Sigmoid colon (tissue), 6 donors: ENCODE measurements at regions not wholly inside any gene's neighbourhood (a gene's known extent, or its start where the extent isn't known, plus 50 kb on each side); places are given as distances from the start of the nearest gene placed in this dataset.
"Not testable (repeated sequence)": the region's sequence is repeated elsewhere in the genome, so short reads cannot be mapped to it uniquely, and the experiment has no call there.

Experiments
- DNase-seq: peaks from one replicate; pipeline ENCODE4 v3.0.0-alpha.2; 2019
- H3K27ac ChIP-seq, 4 donors: fragments of 200-600 bp; sonication (generic); one replicate each; pipeline ENCODE4 v1.5.1; 2016 to 2019; ENCODE audit warnings: mild to moderate bottlenecking in 1 of 4
- H3K27me3 ChIP-seq, 3 donors: fragments of 200-600 bp; sonication (generic); one replicate each; pipeline ENCODE4 v1.5.1; 2019; ENCODE audit warnings: mild to moderate bottlenecking in 1 of 3
- H3K36me3 ChIP-seq, 4 donors: fragments of 200-600 bp; sonication (generic); one replicate each; pipeline ENCODE4 v1.5.1; 2016 to 2019
- H3K4me1 ChIP-seq, 4 donors: fragments of 200-600 bp; sonication (generic); one replicate each; pipeline ENCODE4 v1.5.1; 2017 to 2019
- H3K4me3 ChIP-seq, 4 donors: fragments of 200-600 bp; sonication (generic); one replicate each; pipeline ENCODE4 v1.5.1; 2017 to 2019; ENCODE audit warnings: mild to moderate bottlenecking in 2 of 4, moderate library complexity in 1 of 4
- H3K9me3 ChIP-seq, 4 donors: fragments of 200-600 bp in 3 of 4; sonication (generic) in 3 of 4; one replicate each; pipeline versions ENCODE4 v1.5.1 to v1.6.1; 2013 to 2019
- EP300 ChIP-seq, 4 donors: sonication (generic); formaldehyde crosslinking; IDR thresholded peaks; one replicate each; pipeline ENCODE4 v1.6.1; 2017; ENCODE audit warnings: antibody characterized with exemption in 4 of 4
- POLR2A ChIP-seq, 2 donors: fragments of 450-650 bp; IDR thresholded peaks; one replicate each; pipeline ENCODE4 v1.6.1; 2016; ENCODE audit warnings: antibody characterized with exemption in 2 of 2, mild to moderate bottlenecking in 2 of 2, moderate library complexity in 2 of 2
- POLR2AphosphoS5 ChIP-seq, 4 donors: sonication (generic); formaldehyde crosslinking; IDR thresholded peaks; one replicate each; pipeline ENCODE4 v1.6.1; 2017; ENCODE audit warnings: antibody characterized with exemption in 4 of 4
- WGBS, 2 donors: extraction: QIAGEN DNeasy Blood & Tissue Kit; methylation state at CpG; one replicate each; pipeline ENCODE4 v1.1.7; 2013; 5-methylcytosine and 5-hydroxymethylcytosine counted together
- intact Hi-C: fragments of 100-400 bp; cut with DNase I; formaldehyde crosslinking; loops from one replicate; pipeline ENCODE4 v1.15.1; 2023
- TF ChIP-seq, protein P1 (sequence below), 4 experiments: fragments of 450-650 bp in 3 of 4; fragments of 200-600 bp in 1 of 4; IDR thresholded peaks; one replicate each; pipeline ENCODE4 v1.5.1; 2016 to 2019; ENCODE audit warnings: antibody characterized with exemption in 4 of 4, mild to moderate bottlenecking in 3 of 4, moderate library complexity in 2 of 4
- donor health status: healthy with polysubstance abuse.
- donor health status: healthy.

DNA sequence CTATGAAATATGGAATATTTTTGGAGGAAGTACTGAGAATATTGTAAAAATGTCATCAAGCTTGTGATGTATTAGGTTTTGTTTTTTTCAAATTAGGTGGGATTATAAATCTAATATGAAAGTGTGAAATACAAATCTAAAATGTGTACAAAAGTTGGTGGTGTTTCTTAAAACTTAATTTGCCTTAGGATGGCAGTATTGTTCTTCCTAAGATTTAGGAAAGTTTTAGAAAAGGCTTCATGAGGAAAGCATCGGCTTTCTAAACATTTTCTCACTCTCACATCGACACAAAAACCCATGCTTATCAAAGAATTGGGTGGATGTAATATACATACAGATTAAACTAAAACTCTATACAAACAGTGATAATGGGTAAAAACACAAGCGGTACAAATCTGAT, 972.0 kb upstream of the PCDH20 start:
- intact Hi-C loops, result no loop called here
- H3K27me3 ChIP-seq, result no peaks in the 10 kb centered on the region
- DNase-seq, result no peak
- no peaks in the 10 kb centered on the region for H3K36me3 ChIP-seq
- no peaks in the 10 kb centered on the region for H3K4me1 ChIP-seq
- H3K27ac ChIP-seq, result no peak overlapping the region
- TF ChIP-seq, protein P1, sequence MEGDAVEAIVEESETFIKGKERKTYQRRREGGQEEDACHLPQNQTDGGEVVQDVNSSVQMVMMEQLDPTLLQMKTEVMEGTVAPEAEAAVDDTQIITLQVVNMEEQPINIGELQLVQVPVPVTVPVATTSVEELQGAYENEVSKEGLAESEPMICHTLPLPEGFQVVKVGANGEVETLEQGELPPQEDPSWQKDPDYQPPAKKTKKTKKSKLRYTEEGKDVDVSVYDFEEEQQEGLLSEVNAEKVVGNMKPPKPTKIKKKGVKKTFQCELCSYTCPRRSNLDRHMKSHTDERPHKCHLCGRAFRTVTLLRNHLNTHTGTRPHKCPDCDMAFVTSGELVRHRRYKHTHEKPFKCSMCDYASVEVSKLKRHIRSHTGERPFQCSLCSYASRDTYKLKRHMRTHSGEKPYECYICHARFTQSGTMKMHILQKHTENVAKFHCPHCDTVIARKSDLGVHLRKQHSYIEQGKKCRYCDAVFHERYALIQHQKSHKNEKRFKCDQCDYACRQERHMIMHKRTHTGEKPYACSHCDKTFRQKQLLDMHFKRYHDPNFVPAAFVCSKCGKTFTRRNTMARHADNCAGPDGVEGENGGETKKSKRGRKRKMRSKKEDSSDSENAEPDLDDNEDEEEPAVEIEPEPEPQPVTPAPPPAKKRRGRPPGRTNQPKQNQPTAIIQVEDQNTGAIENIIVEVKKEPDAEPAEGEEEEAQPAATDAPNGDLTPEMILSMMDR (IDR thresholded peaks at IDR 0.05), result no peak
- TF ChIP-seq POLR2A (IDR thresholded peaks at IDR 0.05) (no peak), POLR2AphosphoS5 (IDR thresholded peaks at IDR 0.05) (no peak), EP300 (IDR thresholded peaks at IDR 0.05) (no peak)
- H3K9me3 ChIP-seq, result no peaks in the 10 kb centered on the region
- 33 to 47% methylated on average over 3 of the region's 3 CpGs for WGBS, 2 donors
- no peak overlapping the region for H3K4me3 ChIP-seq

DNA sequence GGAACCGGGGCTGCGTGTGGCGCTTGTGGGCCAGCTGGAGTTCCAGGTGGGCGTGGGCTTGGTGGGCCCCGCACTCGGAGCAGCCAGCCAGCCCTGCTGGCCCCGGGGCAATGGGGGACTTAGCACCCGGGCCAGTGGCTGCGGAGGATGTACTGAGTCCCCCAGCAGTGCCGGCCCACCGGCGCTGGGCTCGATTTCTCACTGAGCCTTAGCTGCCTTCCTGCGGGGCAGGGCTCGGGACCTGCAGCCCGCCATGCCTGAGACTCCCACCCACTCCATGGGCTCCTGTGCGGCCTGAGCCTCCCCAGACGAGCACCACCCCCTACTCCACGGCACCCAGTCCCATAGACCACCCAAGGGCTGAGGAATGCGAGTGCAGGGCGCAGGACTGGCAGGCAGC, 963.6 kb upstream of the PCDH20 start:
- intact Hi-C loops, DNase-seq, H3K36me3 ChIP-seq, H3K9me3 ChIP-seq, H3K27ac ChIP-seq, H3K4me1 ChIP-seq, H3K4me3 ChIP-seq, H3K27me3 ChIP-seq: not testable (repeated sequence)
- 83 to 90% methylated on average over 17 to 21 of the region's 21 CpGs for WGBS, 2 donors

DNA sequence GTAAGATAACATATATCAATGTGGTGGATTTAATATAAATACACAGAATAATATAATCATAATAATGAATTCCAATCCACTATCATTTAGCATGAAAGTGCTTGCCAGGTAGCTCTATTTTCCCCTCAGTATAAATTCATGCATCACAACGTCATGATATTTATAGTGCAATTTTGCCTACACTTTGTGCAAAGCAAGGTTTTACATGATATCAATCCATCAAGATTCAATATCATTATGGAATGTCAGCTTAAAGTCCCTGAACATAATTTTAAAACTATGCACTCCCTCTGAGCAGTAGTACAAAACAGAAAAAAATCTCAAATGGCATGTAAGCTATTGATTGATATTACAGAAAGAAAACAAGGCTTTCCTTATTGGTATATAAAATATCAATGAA, 962.2 kb upstream of the PCDH20 start:
- intact Hi-C loops, result no loop called here
- 70 to 81% methylated on average over 1 of the region's 1 CpG for WGBS, 2 donors
- TF ChIP-seq, protein P1 (IDR thresholded peaks at IDR 0.05), result no peak
- TF ChIP-seq POLR2A (IDR thresholded peaks at IDR 0.05), result no peak
- no peak for TF ChIP-seq EP300 (IDR thresholded peaks at IDR 0.05)
- TF ChIP-seq POLR2AphosphoS5 (IDR thresholded peaks at IDR 0.05), result no peak

DNA sequence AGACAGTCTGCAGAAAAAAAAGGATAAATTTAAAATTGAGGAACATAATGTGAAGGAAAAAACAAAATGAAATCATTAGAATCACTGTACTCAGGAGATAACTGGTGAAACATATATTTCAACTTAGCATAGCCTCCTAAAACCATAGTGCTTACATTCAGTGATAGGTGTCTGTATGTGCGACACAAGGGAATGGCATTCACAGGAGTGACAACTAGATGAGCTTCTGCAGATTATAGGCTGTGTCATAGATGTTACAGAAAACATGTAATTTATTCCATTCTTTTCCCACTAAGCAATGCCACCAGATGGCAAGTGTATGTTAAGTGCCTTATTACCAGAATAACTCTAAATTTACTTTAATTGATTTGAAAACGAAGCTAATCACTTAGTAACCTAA, 960.0 kb upstream of the PCDH20 start:
- WGBS, 2 donors, result 59 to 73% methylated on average over 2 of the region's 2 CpGs
- Histone ChIP-seq H3K27me3 (no peaks in the 10 kb centered on the region), H3K36me3 (no peaks in the 10 kb centered on the region), H3K27ac (no peak overlapping the region), H3K4me1 (no peaks in the 10 kb centered on the region), H3K4me3 (no peak overlapping the region), H3K9me3 (no peaks in the 10 kb centered on the region)
- TF ChIP-seq, protein P1 (IDR thresholded peaks at IDR 0.05), result no peak
- TF ChIP-seq POLR2AphosphoS5 (IDR thresholded peaks at IDR 0.05), result no peak
- intact Hi-C loops, result no loop called here
- DNase-seq, result no peak

More for the DNA sequence above, 962.2 kb upstream of the PCDH20 start:
- H3K9me3 ChIP-seq, result no peaks in the 10 kb centered on the region
- no peak for DNase-seq
- no peak overlapping the region for H3K4me3 ChIP-seq
- no peak overlapping the region for H3K27ac ChIP-seq
- no peaks in the 10 kb centered on the region for H3K27me3 ChIP-seq
- H3K4me1 ChIP-seq, result no peaks in the 10 kb centered on the region
- H3K36me3 ChIP-seq, result no peaks in the 10 kb centered on the region

DNA sequence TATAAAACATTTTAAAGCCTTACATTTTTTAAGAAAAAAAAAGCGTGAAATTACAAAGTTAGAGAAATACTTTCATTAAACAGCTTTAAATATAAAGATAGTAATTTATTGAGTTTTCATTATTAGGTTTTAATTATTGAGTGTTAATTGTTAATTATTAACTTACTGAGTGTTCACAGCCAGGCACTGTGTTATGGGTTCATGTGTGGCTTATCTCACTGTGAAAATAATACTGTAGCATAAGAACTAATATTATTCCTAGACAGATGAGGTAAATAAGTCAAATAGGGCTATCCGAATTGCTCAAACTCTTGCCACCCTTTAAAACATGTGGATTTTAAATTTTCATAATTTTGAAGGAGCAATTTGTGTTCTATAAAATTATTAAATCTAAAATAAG, 956.1 kb upstream of the PCDH20 start:
- no peak for DNase-seq
- Histone ChIP-seq H3K36me3 (no peaks in the 10 kb centered on the region), H3K9me3 (no peaks in the 10 kb centered on the region), H3K27me3 (no peaks in the 10 kb centered on the region), H3K27ac (no peak overlapping the region), H3K4me3 (no peak overlapping the region), H3K4me1 (no peaks in the 10 kb centered on the region)
- TF ChIP-seq EP300 (IDR thresholded peaks at IDR 0.05) (no peak), POLR2A (IDR thresholded peaks at IDR 0.05) (no peak), POLR2AphosphoS5 (IDR thresholded peaks at IDR 0.05) (no peak)
- TF ChIP-seq, protein P1 (IDR thresholded peaks at IDR 0.05), result no peak
- intact Hi-C loops, result no loop called here
- 76 to 81% methylated on average over 2 of the region's 2 CpGs for WGBS, 2 donors

DNA sequence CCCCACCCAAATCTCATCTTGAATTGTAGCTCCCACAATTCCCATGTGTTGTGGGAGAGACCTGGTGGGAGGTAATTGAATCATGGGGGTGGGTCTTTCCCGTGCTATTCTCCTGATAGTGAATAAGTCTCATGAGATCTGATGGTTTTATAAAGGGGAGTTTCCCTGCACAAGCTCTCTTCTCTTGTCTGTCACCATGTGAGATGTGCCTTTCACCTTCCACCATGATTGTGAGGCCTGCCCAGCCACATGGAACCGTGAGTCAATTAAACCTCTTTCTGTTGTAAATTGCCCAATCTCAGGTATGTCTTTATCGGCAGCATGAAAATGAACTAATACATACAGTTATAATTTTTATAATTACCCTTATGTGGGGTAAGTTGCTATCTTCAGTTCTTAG, 952.3 kb upstream of the PCDH20 start:
- H3K27ac ChIP-seq, H3K36me3 ChIP-seq, H3K27me3 ChIP-seq, H3K9me3 ChIP-seq, DNase-seq, H3K4me1 ChIP-seq, intact Hi-C loops, H3K4me3 ChIP-seq: not testable (repeated sequence)
- WGBS, 2 donors, result 88 to 90% methylated on average over 3 of the region's 3 CpGs
